Liver (tissue), 3 donors: ENCODE measurements at regions not wholly inside any gene's neighbourhood (a gene's known extent, or its start where the extent isn't known, plus 50 kb on each side); places are given as distances from the start of the nearest gene placed in this dataset.

ENCODE experiments used
- CTCF ChIP-seq: fragments of 150-350 bp; IDR thresholded peaks from 2 replicates; pipeline ENCODE4 v1.5.1; 2017; ENCODE audit warnings: improper control_type of control experiment, low read depth, low read length; ENCODE audit not compliant: missing input control
- FOXA1 ChIP-seq: IDR thresholded peaks from 2 replicates; pipeline ENCODE4 v1.6.1; 2016; ENCODE audit warnings: antibody characterized with exemption
- MAX ChIP-seq: IDR thresholded peaks from 2 replicates; pipeline ENCODE4 v1.6.1; 2016; ENCODE audit warnings: antibody characterized with exemption
- NR2F2 ChIP-seq: IDR thresholded peaks from 2 replicates; pipeline ENCODE4 v1.6.1; 2016; ENCODE audit warnings: antibody characterized with exemption
- TAF1 ChIP-seq: conservative IDR thresholded peaks from 2 replicates; pipeline ENCODE4 v1.6.1; 2016; ENCODE audit warnings: antibody characterized with exemption, mild to moderate bottlenecking
- TF ChIP-seq, protein P1 (sequence below): IDR thresholded peaks from 2 replicates; pipeline ENCODE4 v1.6.1; 2016; ENCODE audit warnings: antibody characterized with exemption, mild to moderate bottlenecking
- donor health status: healthy.
- donor health status: healthy.

DNA sequence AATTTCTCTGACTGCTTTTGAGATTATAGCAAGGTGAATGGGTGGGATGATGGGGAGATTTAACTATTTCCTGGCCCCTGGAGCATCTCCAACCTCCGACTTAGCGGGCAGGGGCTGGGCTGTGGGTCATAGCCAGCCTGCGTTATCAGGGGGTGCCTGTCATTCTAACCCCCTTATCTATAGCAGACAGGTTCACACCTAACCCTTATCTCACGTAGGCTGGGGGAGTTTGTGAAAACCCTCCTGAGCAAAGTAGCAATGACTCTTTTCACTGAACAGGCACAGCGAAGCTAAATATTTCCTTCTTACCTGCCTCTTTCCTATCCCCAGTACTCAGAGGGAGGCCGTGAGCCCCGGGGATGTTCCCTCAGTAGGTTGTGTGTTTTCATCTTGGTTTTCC is 511.4 kb upstream of the B3GAT1 start:
- no peak for TF ChIP-seq CTCF
- TF ChIP-seq MAX = no peak
- no peak for TF ChIP-seq TAF1
- no peak for TF ChIP-seq NR2F2
- TF ChIP-seq, protein P1, sequence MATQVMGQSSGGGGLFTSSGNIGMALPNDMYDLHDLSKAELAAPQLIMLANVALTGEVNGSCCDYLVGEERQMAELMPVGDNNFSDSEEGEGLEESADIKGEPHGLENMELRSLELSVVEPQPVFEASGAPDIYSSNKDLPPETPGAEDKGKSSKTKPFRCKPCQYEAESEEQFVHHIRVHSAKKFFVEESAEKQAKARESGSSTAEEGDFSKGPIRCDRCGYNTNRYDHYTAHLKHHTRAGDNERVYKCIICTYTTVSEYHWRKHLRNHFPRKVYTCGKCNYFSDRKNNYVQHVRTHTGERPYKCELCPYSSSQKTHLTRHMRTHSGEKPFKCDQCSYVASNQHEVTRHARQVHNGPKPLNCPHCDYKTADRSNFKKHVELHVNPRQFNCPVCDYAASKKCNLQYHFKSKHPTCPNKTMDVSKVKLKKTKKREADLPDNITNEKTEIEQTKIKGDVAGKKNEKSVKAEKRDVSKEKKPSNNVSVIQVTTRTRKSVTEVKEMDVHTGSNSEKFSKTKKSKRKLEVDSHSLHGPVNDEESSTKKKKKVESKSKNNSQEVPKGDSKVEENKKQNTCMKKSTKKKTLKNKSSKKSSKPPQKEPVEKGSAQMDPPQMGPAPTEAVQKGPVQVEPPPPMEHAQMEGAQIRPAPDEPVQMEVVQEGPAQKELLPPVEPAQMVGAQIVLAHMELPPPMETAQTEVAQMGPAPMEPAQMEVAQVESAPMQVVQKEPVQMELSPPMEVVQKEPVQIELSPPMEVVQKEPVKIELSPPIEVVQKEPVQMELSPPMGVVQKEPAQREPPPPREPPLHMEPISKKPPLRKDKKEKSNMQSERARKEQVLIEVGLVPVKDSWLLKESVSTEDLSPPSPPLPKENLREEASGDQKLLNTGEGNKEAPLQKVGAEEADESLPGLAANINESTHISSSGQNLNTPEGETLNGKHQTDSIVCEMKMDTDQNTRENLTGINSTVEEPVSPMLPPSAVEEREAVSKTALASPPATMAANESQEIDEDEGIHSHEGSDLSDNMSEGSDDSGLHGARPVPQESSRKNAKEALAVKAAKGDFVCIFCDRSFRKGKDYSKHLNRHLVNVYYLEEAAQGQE = no peak
- no peak for TF ChIP-seq FOXA1
